Breast epithelium (tissue), 4 donors: ENCODE measurements at regions not wholly inside any gene's neighbourhood (a gene's known extent, or its start where the extent isn't known, plus 50 kb on each side); places are given as distances from the start of the nearest gene placed in this dataset.

Experiments
- DNase-seq, 2 donors: peaks; one replicate each; pipeline ENCODE4 v3.0.0-alpha.2; 2019; ENCODE audit warnings: low spot score in 2 of 2
- H3K27ac ChIP-seq, 2 donors: fragments of 200-600 bp; sonication (generic) in 1 of 2; one replicate each; pipeline ENCODE4 v1.5.1; 2016 to 2019; ENCODE audit warnings: mild to moderate bottlenecking in 1 of 2
- H3K27me3 ChIP-seq, 2 donors: fragments of 200-600 bp; sonication (generic) in 1 of 2; one replicate each; pipeline versions ENCODE4 v1.5.1 to v1.6.0; 2017 to 2019; ENCODE audit warnings: control low read depth in 1 of 2, mild to moderate bottlenecking in 1 of 2
- H3K36me3 ChIP-seq: fragments of 200-600 bp; one replicate; pipeline ENCODE4 v1.5.1; 2019
- H3K4me1 ChIP-seq, 2 donors: fragments of 200-600 bp; sonication (generic); one replicate each; pipeline ENCODE4 v1.5.1; 2016 to 2019; ENCODE audit warnings: control low read depth in 1 of 2
- H3K4me3 ChIP-seq, 3 donors: fragments of 200-600 bp; sonication (generic); 1 replicate in 2 of 3; 2 replicates in 1 of 3; pipeline ENCODE4 v1.5.1; 2016 to 2019; ENCODE audit warnings: mild to moderate bottlenecking in 3 of 3, moderate library complexity in 2 of 3
- H3K9me3 ChIP-seq, 2 donors: fragments of 200-600 bp; sonication (generic) in 1 of 2; one replicate each; pipeline ENCODE4 v1.5.1; 2016 to 2019; ENCODE audit warnings: control low read depth in 1 of 2
- CTCF ChIP-seq, 3 donors: fragments of 450-650 bp; IDR thresholded peaks; one replicate each; pipeline ENCODE4 v1.5.1; 2016 to 2017; ENCODE audit warnings: antibody characterized with exemption in 3 of 3, mild to moderate bottlenecking in 3 of 3, moderate library complexity in 3 of 3
- POLR2A ChIP-seq: fragments of 450-650 bp; IDR thresholded peaks from one replicate; pipeline ENCODE4 v1.6.1; 2016; ENCODE audit warnings: antibody characterized with exemption, mild to moderate bottlenecking, moderate library complexity
- POLR2AphosphoS5 ChIP-seq, 3 donors: sonication (generic); formaldehyde crosslinking; IDR thresholded peaks; one replicate each; pipeline ENCODE4 v1.6.1; 2017; ENCODE audit warnings: antibody characterized with exemption in 3 of 3
- intact Hi-C: fragments of 100-400 bp; cut with DNase I; formaldehyde crosslinking; loops from one replicate; pipeline ENCODE4 v1.15.1; 2023; ENCODE audit warnings: low total_unique reads

GRCh38 chr4:19615086-19615689 is 636.5 kb upstream of the SLIT2 start:
- Histone ChIP-seq H3K27ac (no peak overlapping the region), H3K36me3 (no peaks in the 10 kb centered on the region), H3K4me3 (no peak overlapping the region), H3K9me3 (peaks cover 7 to 10% of the 10 kb centered on the region in 2 donors), H3K4me1 (no peaks in the 10 kb centered on the region), H3K27me3 (no peaks in the 10 kb centered on the region)
- no peak for DNase-seq
- intact Hi-C loops, result no loop called here
- TF ChIP-seq POLR2AphosphoS5 (IDR thresholded peaks at IDR 0.05), result no peak
- TF ChIP-seq POLR2A, result no peak
- no peak for TF ChIP-seq CTCF (IDR thresholded peaks at IDR 0.05)

GRCh38 chr4:19614171-19614570 is 637.5 kb upstream of the SLIT2 start:
- Histone ChIP-seq H3K27ac (no peak overlapping the region), H3K36me3 (no peaks in the 10 kb centered on the region), H3K4me1 (no peaks in the 10 kb centered on the region), H3K27me3 (no peaks in the 10 kb centered on the region), H3K9me3 (peaks cover 7 to 10% of the 10 kb centered on the region in 2 donors), H3K4me3 (no peak overlapping the region)
- intact Hi-C loops, result no loop called here
- no peak for TF ChIP-seq POLR2A
- no peak for TF ChIP-seq CTCF (IDR thresholded peaks at IDR 0.05)
- TF ChIP-seq POLR2AphosphoS5 (IDR thresholded peaks at IDR 0.05), result no peak
- no peak for DNase-seq

- intact Hi-C loops, result no loop called here
- Histone ChIP-seq H3K4me3 (no peak overlapping the region), H3K9me3 (no peaks in the 10 kb centered on the region), H3K27ac (no peak overlapping the region), H3K36me3 (no peaks in the 10 kb centered on the region), H3K27me3 (no peaks in the 10 kb centered on the region), H3K4me1 (no peaks in the 10 kb centered on the region)
- no peak for DNase-seq
- TF ChIP-seq POLR2A (no peak), POLR2AphosphoS5 (IDR thresholded peaks at IDR 0.05) (no peak), CTCF (IDR thresholded peaks at IDR 0.05) (no peak)
Measured at GRCh38 chr4:19596342-19596741, 655.4 kb upstream of the SLIT2 start.

GRCh38 chr4:19592391-19592790 is 659.3 kb upstream of the SLIT2 start:
- Histone ChIP-seq H3K27ac (no peak overlapping the region), H3K4me3 (no peak overlapping the region), H3K4me1 (no peaks in the 10 kb centered on the region), H3K36me3 (no peaks in the 10 kb centered on the region), H3K9me3 (no peaks in the 10 kb centered on the region), H3K27me3 (no peaks in the 10 kb centered on the region)
- intact Hi-C loops, result no loop called here
- TF ChIP-seq POLR2AphosphoS5 (IDR thresholded peaks at IDR 0.05), result no peak
- TF ChIP-seq POLR2A, result no peak
- TF ChIP-seq CTCF (IDR thresholded peaks at IDR 0.05), result no peak
- no peak for DNase-seq

GRCh38 chr4:19583827-19584569 is 667.7 kb upstream of the SLIT2 start:
- H3K4me3 ChIP-seq, result no peak overlapping the region
- H3K27ac ChIP-seq, result no peak overlapping the region
- no peak for DNase-seq
- no peaks in the 10 kb centered on the region for H3K9me3 ChIP-seq
- intact Hi-C loops, result no loop called here
- H3K36me3 ChIP-seq, result no peaks in the 10 kb centered on the region
- H3K27me3 ChIP-seq, result no peaks in the 10 kb centered on the region
- no peak for TF ChIP-seq POLR2A
- TF ChIP-seq POLR2AphosphoS5 (IDR thresholded peaks at IDR 0.05), result no peak
- no peak for TF ChIP-seq CTCF (IDR thresholded peaks at IDR 0.05)
- no peaks in the 10 kb centered on the region for H3K4me1 ChIP-seq
